ENCODE measurements at regions not wholly inside any gene's neighbourhood (a gene's known extent, or its start where the extent isn't known, plus 50 kb on each side); places are given as distances from the start of the nearest gene placed in this dataset.

- DNase-seq (ENCODE audit: low read depth, low spot score): no peak
- RAD21 ChIA-PET (ENCODE audit: unreplicated experiment): no interaction called here
- in situ Hi-C loops (cut with MboI): no loop called here
These were observed 313.2 kb downstream of the RAPGEF2 start for GRCh38 chr4:159416073-159416472.

More at GRCh38 chr4:159416073-159416472, 313.2 kb downstream of the RAPGEF2 start:
- Histone ChIP-seq H3K36me3 (ENCODE audit: control insufficient read depth in 2 of 2, insufficient read depth in 2 of 2, low read length in 1 of 2) (no peaks in the 10 kb centered on the region), H3K9ac (ENCODE audit: control insufficient read depth, insufficient read depth, low read length) (no peak overlapping the region), H3K27me3 (replicated peaks in 1 of 2; ENCODE audit: control insufficient read depth in 2 of 2, insufficient read depth in 2 of 2, low read length in 1 of 2) (no peaks in the 10 kb centered on the region), H3K79me2 (ENCODE audit: control insufficient read depth, insufficient read depth, low read length) (no peaks in the 10 kb centered on the region), H3K4me3 (no peak overlapping the region), H2AFZ (ENCODE audit: control insufficient read depth, low read depth, low read length) (no peak overlapping the region), H4K20me1 (ENCODE audit: control insufficient read depth, insufficient read depth) (no peaks in the 10 kb centered on the region), H3K27ac (ENCODE audit: control insufficient read depth, insufficient read depth) (no peak overlapping the region), H3K4me1 (ENCODE audit: control insufficient read depth, insufficient read depth, low read length) (no peaks in the 10 kb centered on the region), H3K4me2 (ENCODE audit: control insufficient read depth, insufficient read depth) (no peak overlapping the region), H3K9me3 (replicated peaks; ENCODE audit: control insufficient read depth, insufficient read depth, low read length) (no peaks in the 10 kb centered on the region; the same call in 2 of the 3 replicates)
- no peak for TF ChIP-seq FOXK2 (IDR thresholded peaks at IDR 0.05)
- TF ChIP-seq SP1 (IDR thresholded peaks at IDR 0.05; ENCODE audit: low read depth, low read length): no peak
- no peak for TF ChIP-seq MTA3 (IDR thresholded peaks at IDR 0.05; ENCODE audit: borderline replicate concordance, low read length)
- TF ChIP-seq POLR2A (IDR thresholded peaks at IDR 0.05; ENCODE audit: low read depth, low read length): no peak
- TF ChIP-seq ZBED1 (IDR thresholded peaks at IDR 0.05; ENCODE audit: borderline replicate concordance): no peak
- TF ChIP-seq, protein P1, sequence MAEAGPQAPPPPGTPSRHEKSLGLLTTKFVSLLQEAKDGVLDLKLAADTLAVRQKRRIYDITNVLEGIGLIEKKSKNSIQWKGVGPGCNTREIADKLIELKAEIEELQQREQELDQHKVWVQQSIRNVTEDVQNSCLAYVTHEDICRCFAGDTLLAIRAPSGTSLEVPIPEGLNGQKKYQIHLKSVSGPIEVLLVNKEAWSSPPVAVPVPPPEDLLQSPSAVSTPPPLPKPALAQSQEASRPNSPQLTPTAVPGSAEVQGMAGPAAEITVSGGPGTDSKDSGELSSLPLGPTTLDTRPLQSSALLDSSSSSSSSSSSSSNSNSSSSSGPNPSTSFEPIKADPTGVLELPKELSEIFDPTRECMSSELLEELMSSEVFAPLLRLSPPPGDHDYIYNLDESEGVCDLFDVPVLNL (IDR thresholded peaks at IDR 0.05; ENCODE audit: low read depth, low read length): no peak
- no peak for TF ChIP-seq YBX1 (IDR thresholded peaks at IDR 0.05)
- TF ChIP-seq, protein P2, sequence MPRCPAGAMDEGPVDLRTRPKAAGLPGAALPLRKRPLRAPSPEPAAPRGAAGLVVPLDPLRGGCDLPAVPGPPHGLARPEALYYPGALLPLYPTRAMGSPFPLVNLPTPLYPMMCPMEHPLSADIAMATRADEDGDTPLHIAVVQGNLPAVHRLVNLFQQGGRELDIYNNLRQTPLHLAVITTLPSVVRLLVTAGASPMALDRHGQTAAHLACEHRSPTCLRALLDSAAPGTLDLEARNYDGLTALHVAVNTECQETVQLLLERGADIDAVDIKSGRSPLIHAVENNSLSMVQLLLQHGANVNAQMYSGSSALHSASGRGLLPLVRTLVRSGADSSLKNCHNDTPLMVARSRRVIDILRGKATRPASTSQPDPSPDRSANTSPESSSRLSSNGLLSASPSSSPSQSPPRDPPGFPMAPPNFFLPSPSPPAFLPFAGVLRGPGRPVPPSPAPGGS (IDR thresholded peaks at IDR 0.05; ENCODE audit: borderline replicate concordance, insufficient read depth, low read depth, low read length, poor library complexity, severe bottlenecking): no peak
- ChIA-PET POLR2A (no interaction called here), SMC1A (ENCODE audit: uncharacterized antibody, unreplicated experiment) (no interaction called here), CTCF (no interaction called here)
- BruUV-seq (replicated peaks): no TSS peak
- intact Hi-C loops (cut with micrococcal nuclease; ENCODE audit: unreplicated experiment): no loop called here
- FAIRE-seq: no peak
- WGBS (ENCODE audit: insufficient coverage, insufficient replicate concordance, low lambda C conversion rate, missing lambda C conversion rate): 21% methylated on average over 2 of the region's 2 CpGs
- no peak for ATAC-seq
